GM21423 (cell line): ENCODE measurements at regions not wholly inside any gene's neighbourhood (a gene's known extent, or its start where the extent isn't known, plus 50 kb on each side); places are given as distances from the start of the nearest gene placed in this dataset.

Experiments
- ATAC-seq: cut with Tn5 transposase; IDR thresholded peaks from one replicate; pipeline ENCODE4 v1.9.1; 2021; ENCODE audit warnings: mild to moderate bottlenecking, moderate library complexity; ENCODE audit not compliant: unreplicated experiment

DNA sequence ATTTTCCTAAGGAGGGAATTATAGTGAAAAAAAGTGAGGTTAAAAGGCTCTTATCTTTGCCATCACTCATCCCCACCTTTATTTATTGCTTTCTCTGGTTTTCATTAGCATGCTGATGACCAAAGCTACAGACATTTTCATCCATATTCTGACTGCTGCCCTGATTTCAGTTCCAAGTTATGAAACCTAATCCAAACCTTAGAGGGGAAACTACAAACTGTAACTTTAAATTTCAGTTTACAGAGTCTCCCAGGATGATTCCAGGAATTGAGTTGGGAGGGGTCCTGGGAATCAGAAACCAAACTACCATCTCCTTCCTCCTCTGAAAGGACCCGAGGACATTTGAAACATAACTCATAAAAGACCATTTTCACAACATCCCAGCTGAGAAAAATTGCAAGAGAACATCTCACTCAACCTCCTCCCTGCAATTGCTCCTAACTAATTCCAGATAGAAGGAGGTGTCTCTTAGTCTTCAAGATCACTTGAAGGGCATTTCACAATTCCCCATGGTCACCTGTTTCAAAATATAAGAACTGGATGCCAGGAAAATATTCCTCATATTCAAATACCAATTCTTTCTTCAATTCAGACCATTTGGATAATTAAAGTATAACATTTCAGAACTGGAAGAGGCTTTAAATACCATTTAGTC, 520.6 kb downstream of the TNS1 start:
- no peak for ATAC-seq

DNA sequence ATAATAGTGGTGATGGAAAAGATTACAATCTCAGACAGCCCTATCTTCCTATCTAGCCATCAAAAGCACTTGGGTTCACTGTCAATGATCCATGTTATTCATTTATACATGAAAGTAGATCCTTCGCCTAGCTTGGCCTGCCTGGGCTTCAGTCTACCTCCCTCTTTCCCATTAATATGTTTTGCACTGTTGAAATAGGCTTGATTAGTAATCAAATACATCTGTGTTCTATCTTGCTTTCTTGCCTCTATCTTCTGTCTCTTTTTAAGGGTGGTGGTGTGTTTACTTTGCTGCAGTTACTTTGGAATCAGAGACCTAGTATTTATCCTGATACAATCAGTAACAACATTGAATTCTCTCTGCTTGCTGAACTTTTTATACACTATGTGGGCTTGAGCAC, 521.2 kb downstream of the TNS1 start:
- no peak for ATAC-seq

DNA sequence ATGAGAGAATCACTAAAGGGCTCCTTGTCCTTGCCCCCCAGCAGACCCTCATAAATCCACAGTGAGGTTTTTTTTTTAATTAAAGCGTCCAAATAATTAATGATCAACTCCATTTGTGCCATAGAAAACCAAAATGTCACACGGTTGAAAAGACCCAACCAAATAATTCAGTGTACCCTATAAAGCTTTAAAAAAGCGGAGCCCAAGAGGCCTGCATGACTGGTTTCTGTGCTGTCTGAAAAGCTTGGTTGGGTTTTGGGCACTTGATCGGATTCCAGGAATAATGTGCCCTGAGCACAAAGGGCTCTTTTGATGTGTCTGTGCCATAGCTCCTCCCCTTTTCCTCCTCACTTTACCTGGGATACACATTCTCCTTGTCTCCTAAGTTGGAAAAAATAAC, 523.2 kb downstream of the TNS1 start:
- no peak for ATAC-seq

DNA sequence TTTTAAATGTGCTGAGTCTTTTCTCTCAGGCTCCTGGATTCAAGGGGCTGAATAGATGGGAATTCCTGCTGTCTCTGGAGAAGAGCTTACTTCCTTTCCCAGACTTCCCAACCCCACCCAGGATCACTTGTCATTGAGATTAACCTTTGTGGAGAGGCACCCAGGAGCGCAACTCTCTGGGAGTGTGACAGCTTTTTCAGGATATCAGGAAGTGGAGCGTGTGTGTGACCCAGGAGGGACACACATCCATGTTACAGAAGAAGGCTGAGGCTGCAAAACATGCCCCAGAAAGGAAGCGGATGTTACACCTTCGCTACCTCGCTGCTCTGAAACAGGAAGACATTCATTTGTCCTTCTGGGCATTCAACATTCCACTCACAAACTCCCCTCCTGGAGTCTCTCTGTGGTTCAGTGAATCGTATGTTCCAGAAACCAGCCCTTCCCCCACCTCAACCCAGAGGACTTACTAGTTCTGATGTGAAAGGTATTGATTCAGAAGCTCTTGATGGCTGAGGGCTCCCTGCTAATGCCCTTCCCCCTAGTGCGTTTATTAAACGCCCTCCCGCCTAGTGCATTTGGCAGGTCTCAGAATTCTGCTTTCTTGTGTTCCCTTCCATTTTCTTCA, 523.9 kb downstream of the TNS1 start:
- ATAC-seq = no peak

DNA sequence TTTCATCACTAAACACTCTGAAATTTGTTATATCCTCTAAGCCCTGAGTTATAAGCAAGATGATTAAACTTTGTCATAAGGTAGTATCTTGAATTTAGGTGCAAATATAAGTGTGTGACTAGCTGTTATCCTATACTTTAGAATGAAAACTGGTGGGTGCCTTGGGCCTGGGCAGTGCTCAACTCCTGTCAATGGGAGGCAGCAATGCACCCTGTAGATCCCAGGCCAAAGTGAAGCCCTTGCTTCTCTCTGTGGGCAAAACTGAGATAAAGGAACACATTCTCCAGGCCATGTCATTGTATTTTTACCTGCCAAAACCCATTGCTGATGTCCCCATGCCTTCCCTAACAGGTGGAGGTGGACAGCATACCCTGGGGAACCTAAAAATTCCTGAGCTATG, 525.2 kb downstream of the TNS1 start:
- ATAC-seq = no peak

DNA sequence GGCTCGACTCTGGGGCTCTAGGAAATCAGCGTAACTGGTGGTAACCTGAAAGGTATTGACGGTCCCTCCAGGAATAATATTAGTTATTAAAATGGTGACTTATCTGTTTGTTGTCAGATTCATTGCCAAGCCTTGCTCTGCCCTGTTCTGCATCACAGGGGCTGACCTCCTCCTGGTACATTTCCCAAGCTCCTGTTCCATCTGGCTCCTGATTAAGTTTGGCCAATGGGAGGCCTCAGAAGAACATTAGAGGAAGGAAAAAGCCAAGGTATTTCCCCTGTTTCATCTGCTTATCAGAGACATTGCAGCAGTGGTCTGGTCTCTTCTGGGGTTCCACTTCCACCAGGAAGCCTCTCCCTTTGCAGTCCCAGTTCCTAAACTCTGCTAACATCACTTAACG, 527.0 kb downstream of the TNS1 start:
- ATAC-seq = no peak

DNA sequence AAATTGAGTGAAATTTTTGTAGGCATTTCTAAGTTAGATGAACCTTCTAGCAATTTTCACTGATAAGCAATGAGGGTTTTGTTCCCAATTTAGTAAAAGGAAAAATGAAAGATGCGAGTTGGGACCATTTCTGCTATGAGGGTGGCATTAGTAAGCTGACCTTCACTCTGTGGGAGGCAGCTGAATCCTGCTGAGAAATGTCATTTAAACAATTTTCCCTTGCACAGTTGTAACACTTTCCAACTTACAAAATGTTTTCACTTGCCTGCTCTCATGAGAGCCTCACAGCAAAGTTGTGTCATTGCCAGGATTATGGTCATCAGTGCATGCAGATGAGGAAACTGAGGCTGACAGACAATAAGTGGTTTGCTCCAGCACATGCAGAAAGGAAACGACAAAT, 527.7 kb downstream of the TNS1 start:
- no peak for ATAC-seq

DNA sequence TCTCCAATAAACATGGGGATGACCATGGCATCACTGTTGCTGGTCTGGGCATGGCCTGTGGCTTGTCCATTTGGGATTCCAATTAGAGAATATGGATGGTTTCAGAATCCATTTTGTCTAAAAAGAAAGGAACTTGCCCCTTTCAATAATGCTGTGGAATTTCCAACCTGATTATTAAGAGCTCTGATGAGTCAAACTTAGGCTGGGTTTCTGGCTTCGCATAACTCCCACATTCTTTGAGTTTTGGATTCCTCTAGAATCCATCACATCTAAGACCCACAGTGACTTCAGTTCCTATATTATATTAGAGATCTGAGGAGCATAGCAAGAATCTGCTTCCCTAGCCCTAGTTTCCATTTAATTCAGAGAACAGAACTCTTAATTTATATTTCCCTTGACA, 531.5 kb downstream of the TNS1 start:
- no peak for ATAC-seq

DNA sequence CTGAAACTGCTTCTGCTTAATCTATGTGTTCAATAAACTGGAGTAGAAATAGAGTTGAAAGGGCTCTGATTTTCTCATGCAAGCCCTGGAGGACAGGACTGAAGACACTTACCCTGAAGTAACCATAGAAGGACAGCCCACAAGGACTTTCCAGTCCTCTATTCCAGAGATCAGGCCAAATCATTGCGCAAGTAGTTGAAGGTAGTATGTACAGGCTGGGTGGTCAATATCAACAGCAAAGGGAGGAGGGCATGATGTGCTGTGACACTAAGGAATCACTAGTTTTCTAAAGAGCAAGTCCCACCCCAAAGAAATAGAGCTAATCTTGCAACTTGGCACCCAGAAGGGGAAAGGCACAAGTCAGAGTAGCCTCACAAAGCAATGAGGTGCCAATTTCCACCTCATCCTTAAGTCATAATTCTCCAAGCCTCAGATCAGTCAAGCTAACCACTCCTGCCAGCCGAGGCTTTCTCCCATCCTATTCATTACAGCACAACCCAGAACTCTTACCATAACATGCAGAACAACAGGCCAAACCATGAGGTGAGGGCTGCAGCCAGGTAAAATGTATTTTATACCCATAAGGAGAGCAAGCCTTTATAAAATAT, 533.5 kb downstream of the TNS1 start:
- ATAC-seq = no peak

DNA sequence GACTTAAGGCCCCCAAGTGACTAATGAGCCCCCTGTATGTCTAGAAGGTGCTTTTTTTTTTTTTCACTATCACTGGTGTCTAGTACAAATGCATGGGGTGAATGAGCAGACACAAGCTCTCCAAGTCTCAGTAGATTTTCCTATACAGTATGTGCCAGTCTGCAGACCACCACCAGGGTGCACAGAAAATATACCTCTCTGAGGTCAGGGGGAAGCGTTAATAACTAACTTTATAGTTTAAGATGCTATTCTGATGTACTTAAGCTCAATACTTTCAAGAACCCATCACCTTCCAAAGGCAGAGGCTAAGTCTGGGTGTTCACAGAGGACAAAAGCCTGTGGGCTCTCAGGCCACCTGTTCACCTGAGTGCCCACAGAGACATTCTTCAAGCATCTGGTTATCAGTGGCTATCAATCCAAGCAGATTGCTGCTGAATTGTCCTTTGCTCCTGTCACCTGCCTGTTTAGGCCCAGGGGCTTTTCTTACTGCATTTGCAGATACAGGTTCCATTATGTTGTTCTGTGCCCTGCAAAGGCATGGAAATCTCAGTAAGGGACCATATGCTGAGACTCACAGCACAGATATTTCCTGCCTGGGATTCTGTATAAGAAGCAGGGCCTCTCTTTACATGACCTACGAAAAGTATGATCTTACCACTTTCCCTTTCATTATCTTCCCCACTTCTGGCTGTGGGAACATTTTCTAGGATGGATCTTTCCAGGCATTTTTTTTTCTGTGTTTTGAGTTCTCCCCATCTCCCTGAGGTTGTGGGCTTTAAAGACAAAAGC, 534.6 kb downstream of the TNS1 start:
- ATAC-seq = no peak

DNA sequence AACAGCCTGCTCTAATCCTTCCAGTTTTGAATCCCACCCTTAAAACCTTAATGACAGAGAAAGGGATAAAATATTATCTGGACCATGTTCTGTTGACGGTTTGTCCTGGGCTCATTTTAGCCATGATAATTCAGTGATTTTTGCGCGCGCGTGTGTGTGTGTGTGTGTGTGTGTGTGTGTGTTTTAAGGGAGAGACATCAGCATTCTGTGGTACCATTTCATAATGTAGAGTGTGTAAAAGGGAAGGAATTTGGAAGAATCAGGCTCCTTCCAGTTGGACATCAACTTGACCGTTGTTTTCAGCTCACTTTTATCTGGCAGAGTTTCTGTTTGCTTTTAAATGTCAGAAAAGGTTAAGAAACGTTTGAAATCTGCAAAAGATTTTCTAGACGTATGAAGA, 535.5 kb downstream of the TNS1 start:
- no peak for ATAC-seq

DNA sequence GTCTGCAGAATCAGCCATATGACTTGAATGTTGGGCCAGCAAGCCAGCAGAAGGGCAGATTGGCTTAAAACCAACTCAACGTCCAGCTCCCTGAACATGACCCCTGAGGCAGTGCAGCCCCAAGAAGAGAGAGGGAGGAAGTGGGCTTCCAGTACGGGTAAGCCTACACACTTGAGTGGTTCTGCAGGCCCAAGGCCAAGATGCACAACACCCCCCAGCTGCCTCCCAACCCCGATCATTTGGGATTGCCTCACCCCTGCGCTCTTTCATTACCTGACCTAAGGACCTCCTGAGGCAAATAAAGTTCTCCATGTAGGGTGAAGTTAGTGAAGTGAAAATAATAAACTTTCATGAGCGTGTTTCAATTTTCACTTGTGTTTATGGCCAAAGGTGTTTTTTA, 536.0 kb downstream of the TNS1 start:
- no peak for ATAC-seq

DNA sequence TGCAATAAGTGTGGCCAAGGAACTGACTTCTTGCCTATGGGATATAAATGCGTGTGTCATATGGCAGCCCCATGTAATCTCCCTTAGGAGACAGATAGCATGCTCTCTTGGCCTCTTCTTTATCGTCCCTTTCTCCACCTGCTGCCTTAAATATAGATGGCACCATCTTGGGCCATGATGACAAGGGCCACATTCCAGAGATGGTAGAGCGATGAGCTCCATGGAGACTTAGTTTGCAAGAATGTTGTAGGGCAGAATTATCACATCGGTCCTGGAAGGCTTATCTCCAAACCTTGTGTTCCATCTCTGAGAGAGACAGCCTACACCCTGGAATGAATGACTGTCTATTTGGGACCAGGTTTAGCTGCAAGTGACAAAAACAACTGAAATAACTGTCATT, 536.7 kb downstream of the TNS1 start:
- ATAC-seq = no peak

DNA sequence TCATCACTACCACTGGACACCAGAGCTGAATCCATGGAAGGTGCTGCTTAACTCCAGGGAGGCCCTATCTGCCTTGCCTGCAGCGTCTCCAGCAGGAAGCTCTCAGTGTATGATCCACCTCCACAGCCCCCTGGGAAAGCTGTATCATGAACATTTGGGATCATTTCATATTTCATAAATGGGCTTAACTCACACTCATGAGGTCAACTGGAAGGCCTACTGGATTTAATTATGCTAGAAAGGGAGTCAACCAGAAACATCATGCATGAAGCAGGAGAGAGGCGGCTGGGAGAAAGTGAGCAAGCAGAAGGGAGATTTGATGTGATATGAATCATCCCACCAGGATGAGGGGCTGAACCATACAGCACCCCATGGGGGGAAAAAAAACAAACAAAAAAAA, 537.7 kb downstream of the TNS1 start:
- ATAC-seq = no peak

DNA sequence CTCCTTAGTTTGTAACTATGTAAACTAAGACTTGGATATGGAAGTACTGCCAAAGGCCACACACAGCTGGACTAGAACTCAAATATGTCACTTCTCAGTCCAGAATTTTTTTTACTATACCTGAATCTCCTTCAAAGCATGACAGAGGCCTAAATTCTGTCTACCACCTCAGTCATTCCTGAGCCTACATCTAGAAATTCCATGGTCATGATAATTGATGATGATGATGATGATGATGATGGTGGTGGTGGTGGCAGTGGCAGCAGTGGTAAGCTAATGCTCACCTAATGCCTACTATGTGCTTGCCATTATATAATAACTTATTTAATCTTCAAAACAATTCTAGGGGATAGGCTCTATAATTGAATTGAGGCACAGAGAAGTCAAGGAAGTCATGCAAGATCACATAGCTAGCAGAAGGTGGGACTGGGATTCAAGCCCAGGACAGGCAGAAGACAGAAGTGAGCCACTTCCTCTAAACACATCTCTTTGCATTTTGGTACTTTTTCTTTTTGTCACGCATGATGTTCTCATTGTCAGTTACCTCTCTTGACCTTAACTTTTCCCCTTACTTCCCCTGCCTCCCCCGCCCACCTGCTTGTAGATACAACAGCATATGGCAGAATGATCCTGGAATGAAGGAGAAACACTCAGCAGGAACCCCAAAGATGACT, 539.3 kb downstream of the TNS1 start:
- no peak for ATAC-seq

DNA sequence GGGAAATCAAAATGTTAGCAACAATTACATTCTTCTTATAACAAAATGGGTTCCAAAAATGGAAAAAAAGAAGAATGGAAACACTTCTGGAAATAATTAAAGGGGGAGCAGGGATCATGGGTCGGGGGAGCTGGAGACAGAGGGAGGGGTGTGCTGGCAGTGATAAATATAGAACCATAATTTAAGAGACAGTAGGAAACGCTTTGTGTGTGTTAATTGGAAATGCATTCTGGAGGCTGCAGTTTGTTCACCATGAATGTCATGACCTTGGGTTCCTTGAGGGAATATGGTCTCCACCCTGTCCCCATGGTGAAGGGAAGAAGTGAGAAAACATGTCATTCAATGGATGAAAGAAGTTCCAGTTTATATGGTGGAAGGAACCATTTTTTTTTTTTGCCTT, 540.7 kb downstream of the TNS1 start:
- ATAC-seq = no peak

DNA sequence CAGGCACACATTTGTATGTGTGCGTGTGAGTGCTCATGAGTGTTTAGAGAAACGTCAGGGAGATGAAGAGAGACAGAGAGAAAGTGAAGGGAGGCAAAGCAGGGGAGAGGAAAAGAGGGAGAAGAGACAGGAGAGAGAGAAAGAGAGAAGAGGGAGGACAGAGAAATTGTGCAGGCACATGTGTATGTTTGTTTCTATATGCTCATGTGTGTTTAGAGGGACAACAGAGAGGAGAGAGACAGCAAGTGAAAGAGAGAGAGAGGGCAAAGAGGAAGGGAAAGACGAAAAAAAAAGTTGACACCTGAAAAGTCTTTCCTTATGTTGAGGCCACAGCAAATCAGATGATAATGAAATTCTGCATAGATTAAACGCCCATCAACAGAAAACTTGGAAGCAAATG, 541.1 kb downstream of the TNS1 start:
- no peak for ATAC-seq

DNA sequence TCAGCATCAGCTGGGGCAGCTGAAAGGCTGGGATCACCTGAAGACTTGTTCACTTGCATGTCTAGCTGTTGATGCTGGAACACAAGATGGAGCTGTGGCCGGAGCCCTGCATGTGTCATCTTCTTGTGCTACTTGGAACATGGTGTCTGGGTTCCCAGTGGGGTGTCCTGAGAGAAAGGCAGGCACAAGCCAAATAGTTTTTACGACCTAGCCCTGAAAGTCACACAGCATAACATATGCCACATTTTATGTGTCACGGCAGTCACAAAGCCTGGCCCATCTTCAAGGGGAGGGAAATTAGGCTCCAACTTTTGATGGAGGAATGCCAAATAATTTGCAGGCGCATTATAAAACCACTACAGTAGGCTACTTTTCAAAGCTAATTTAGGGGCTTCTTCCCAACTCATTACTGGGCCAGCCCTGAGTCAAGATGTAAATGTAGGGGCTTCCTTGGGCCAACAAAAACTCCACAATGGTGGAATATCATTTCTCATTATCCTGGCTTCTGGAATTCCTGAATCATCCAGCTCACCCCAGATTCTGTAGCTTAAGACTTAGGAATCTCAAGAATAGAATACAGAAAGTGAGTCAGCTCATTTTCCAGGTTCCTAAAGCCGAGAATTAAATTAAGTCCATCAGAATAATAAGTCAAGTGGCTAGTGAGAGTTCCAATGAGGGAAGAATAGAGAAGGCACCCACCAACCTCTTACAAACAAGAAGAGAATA, 543.0 kb downstream of the TNS1 start:
- ATAC-seq = no peak

DNA sequence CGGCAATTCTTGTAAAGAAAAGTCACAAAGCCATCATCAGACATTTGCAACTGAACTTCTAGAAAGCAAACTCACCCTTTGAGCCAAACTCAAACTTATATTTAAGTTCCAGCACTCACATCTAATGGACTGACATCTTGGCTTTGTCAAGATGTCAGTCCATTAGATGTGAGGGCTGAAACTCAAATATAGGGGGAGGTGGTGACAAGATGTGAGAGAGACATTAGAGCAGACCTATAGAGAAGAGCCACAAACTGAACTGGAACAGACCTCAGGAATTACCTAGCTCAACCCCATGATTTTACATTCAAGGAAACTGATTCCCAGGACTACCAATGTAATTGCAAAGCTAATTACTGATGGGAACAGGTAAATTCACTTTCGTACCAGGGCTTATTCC, 543.8 kb downstream of the TNS1 start:
- ATAC-seq = no peak

DNA sequence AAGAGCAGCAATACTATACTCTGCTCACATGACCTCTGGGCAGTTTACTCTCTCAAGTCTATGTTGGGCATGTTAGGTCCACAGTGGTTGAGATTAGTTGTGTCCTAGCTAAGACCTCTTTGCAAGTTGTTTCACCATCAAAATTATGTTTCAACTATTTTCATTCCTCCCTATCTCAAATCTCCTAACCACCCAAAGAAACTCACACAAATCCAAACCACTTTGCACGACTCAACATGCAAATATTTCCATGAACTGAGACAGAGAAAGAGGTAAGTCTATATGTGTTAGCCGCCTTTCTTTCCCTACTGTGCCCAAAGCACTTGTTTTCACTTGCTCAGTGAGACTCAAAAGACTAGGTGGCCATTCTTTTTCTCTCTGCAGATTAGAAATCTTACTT, 546.8 kb downstream of the TNS1 start:
- ATAC-seq = no peak

DNA sequence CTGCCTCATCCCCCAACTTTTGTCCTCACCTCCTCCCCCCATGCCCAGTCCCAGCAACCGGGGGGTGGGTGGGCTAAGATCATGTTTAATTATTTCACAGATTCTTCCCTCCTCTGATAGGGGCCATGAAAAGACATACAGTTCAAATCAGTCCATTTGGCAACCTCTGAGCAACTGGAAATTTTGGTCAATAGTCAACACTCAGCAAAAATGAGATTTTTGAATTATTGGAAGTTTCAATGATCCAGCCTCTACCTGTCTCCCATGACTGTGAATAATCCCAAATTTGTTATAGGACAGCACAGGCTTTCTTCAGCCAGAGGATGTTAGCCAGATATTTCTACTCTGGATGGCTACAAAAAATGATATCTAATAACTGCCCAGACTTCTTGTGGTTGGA, 549.9 kb downstream of the TNS1 start:
- ATAC-seq = no peak
